ENCODE measurements at regions not wholly inside any gene's neighbourhood (a gene's known extent, or its start where the extent isn't known, plus 50 kb on each side); places are given as distances from the start of the nearest gene placed in this dataset.

DNA sequence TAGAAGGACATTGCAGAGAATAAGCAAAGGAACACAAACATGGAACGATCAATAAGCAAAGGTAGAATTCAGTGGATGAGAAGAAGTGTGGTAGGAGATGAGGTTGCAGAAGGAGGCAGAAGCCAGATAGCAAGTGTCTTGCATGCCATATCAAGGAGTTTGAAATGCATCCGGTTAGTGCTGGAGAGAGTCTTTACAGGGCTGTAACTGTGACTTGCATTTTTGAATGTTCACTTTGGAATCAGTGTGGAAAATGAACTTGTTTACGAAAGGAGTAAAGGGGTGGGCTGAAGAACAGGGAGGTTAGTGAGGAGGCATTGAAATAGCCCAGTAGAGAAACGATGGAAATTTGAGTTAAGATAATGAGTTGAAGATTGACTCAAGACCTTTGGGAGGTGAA is 90.7 kb upstream of the MBNL2 start:
- H3K27me3 ChIP-seq = no peaks in the 10 kb centered on the region
- no peak overlapping the region for H2AFZ ChIP-seq
- H3K27ac ChIP-seq = no peak overlapping the region
- H3K9me2 ChIP-seq (replicated peaks; ENCODE audit: insufficient read depth) = no peaks in the 10 kb centered on the region
- 83% methylated on average over 4 of the region's 4 CpGs for WGBS (ENCODE audit: low lambda C conversion rate, missing lambda C conversion rate)
- no peak overlapping the region for H3K4me2 ChIP-seq
- TF ChIP-seq, protein P1, sequence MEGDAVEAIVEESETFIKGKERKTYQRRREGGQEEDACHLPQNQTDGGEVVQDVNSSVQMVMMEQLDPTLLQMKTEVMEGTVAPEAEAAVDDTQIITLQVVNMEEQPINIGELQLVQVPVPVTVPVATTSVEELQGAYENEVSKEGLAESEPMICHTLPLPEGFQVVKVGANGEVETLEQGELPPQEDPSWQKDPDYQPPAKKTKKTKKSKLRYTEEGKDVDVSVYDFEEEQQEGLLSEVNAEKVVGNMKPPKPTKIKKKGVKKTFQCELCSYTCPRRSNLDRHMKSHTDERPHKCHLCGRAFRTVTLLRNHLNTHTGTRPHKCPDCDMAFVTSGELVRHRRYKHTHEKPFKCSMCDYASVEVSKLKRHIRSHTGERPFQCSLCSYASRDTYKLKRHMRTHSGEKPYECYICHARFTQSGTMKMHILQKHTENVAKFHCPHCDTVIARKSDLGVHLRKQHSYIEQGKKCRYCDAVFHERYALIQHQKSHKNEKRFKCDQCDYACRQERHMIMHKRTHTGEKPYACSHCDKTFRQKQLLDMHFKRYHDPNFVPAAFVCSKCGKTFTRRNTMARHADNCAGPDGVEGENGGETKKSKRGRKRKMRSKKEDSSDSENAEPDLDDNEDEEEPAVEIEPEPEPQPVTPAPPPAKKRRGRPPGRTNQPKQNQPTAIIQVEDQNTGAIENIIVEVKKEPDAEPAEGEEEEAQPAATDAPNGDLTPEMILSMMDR (IDR thresholded peaks at IDR 0.05; ENCODE audit: poor library complexity) = no peak
- TF ChIP-seq EZH2phosphoT487 (IDR thresholded peaks at IDR 0.05; ENCODE audit: low read depth, severe bottlenecking, unreplicated experiment) (no peak), EZH2 (IDR thresholded peaks at IDR 0.05; ENCODE audit: borderline replicate concordance) (no peak)
- peaks cover 1% of the 10 kb centered on the region for H3K4me1 ChIP-seq (ENCODE audit: insufficient read depth)
- DNase-seq (ENCODE audit: low spot score) = no peak
- H3K36me3 ChIP-seq (replicated peaks; ENCODE audit: insufficient read depth, low read depth) = no peaks in the 10 kb centered on the region
- H3K9me3 ChIP-seq (ENCODE audit: low read depth) = no peaks in the 10 kb centered on the region
- no peaks in the 10 kb centered on the region for H4K20me1 ChIP-seq (ENCODE audit: insufficient read depth, poor library complexity, severe bottlenecking)
- no peak overlapping the region for H3K4me3 ChIP-seq
- no peaks in the 10 kb centered on the region for H3K79me2 ChIP-seq

DNA sequence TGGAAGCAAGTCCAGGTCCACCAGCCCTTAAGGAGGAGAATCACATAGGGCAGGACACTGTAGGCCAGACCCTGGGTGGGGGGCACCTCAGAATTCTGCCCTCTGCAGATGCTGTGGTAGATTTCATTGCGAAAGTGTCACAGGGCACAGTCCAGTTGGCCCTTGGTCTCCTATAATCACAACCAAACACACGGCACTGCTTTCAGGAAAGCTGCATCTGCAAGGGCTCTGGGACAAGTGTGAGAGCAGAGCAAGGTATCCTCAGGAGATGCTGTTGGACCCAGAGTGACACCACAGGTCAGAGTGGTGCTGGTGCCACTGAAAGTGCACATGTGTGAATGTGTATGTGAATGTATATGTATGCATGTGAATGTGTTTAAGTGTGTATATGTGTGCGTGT is 88.6 kb upstream of the MBNL2 start:
- H3K4me2 ChIP-seq = no peak overlapping the region
- H3K36me3 ChIP-seq (replicated peaks; ENCODE audit: insufficient read depth, low read depth) = no peaks in the 10 kb centered on the region
- H3K4me1 ChIP-seq (ENCODE audit: insufficient read depth) = no peaks in the 10 kb centered on the region
- no peaks in the 10 kb centered on the region for H3K9me2 ChIP-seq (replicated peaks; ENCODE audit: insufficient read depth)
- H2AFZ ChIP-seq = no peak overlapping the region
- H4K20me1 ChIP-seq (ENCODE audit: insufficient read depth, poor library complexity, severe bottlenecking) = no peaks in the 10 kb centered on the region
- H3K4me3 ChIP-seq = no peak overlapping the region
- no peaks in the 10 kb centered on the region for H3K9me3 ChIP-seq (ENCODE audit: low read depth)
- TF ChIP-seq, protein P1 (IDR thresholded peaks at IDR 0.05; ENCODE audit: poor library complexity) = no peak
- no peak for TF ChIP-seq EZH2 (IDR thresholded peaks at IDR 0.05; ENCODE audit: borderline replicate concordance)
- no peak for TF ChIP-seq EZH2phosphoT487 (IDR thresholded peaks at IDR 0.05; ENCODE audit: low read depth, severe bottlenecking, unreplicated experiment)
- DNase-seq (ENCODE audit: low spot score) = no peak
- H3K27ac ChIP-seq = no peak overlapping the region
- no peaks in the 10 kb centered on the region for H3K27me3 ChIP-seq
- WGBS (ENCODE audit: low lambda C conversion rate, missing lambda C conversion rate) = 93% methylated on average over 3 of the region's 3 CpGs
- no peaks in the 10 kb centered on the region for H3K79me2 ChIP-seq

DNA sequence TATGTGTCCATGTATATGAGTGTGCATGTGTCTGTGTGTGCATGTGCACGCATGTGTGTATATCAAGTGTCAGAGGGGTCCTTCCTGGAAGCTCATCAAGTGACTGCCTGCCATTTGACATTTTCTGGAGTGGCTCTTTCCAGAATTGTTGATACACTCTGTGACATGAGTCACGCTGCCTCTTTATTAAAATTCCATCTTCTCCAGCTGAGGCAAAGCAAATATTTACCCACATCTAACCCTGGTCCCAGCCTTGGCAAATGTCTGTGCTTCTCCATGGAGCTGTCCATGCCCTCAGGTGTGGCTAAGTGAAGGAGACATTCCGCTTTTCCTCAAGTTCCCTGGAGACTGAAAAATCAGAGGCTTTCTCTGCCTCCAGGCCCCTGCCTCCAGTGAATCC is 88.2 kb upstream of the MBNL2 start:
- no peak overlapping the region for H3K4me2 ChIP-seq
- no peaks in the 10 kb centered on the region for H3K36me3 ChIP-seq (replicated peaks; ENCODE audit: insufficient read depth, low read depth)
- no peaks in the 10 kb centered on the region for H3K9me3 ChIP-seq (ENCODE audit: low read depth)
- no peaks in the 10 kb centered on the region for H3K27me3 ChIP-seq
- WGBS (ENCODE audit: low lambda C conversion rate, missing lambda C conversion rate) = 90% methylated on average over 3 of the region's 3 CpGs
- no peak overlapping the region for H2AFZ ChIP-seq
- no peak for DNase-seq (ENCODE audit: low spot score)
- no peak overlapping the region for H3K4me3 ChIP-seq
- no peak for TF ChIP-seq EZH2phosphoT487 (IDR thresholded peaks at IDR 0.05; ENCODE audit: low read depth, severe bottlenecking, unreplicated experiment)
- no peaks in the 10 kb centered on the region for H3K79me2 ChIP-seq
- no peak overlapping the region for H3K27ac ChIP-seq
- H3K4me1 ChIP-seq (ENCODE audit: insufficient read depth) = no peaks in the 10 kb centered on the region
- no peaks in the 10 kb centered on the region for H4K20me1 ChIP-seq (ENCODE audit: insufficient read depth, poor library complexity, severe bottlenecking)
- H3K9me2 ChIP-seq (replicated peaks; ENCODE audit: insufficient read depth) = no peaks in the 10 kb centered on the region

DNA sequence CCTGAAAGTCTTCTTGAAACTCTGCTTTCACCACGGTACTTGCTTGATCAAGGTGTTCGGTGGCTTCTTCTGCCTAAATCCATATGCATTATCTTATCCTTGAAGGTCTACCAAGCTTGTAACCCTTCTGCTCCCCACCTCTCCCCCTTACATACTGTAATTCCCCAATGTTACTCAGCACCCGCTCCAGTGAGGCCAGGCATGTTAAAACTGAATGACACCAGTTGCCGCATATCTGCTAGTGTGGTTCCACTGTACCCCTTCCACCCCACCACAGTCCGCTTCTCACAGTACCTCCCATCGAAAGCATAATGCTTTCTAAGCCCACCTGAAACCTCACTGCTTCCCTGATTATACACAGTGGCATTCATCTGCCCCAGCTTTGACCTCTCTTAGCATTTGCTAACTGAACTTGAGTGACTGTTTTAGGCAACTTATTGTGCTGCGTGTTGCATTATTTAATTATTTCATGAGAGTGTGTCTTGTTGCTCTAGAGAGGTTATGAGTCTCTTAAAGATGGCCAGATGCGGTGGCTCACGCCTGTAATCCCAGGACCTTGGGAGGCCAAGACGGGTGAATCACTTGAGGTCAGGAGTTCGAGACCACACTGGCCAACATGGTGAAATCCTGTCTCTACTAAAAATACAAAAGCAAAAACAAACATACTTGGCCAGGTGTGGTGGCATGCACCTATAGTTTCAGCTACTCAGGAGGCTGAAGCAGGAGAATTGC is 87.6 kb upstream of the MBNL2 start:
- no peaks in the 10 kb centered on the region for H3K27me3 ChIP-seq
- 91% methylated on average over 11 of the region's 11 CpGs for WGBS (ENCODE audit: low lambda C conversion rate, missing lambda C conversion rate)
- H3K9me2 ChIP-seq (replicated peaks; ENCODE audit: insufficient read depth) = no peaks in the 10 kb centered on the region
- no peaks in the 10 kb centered on the region for H3K9me3 ChIP-seq (ENCODE audit: low read depth)
- H3K4me3 ChIP-seq = no peak overlapping the region
- no peaks in the 10 kb centered on the region for H3K79me2 ChIP-seq
- DNase-seq (ENCODE audit: low spot score) = no peak
- H4K20me1 ChIP-seq (ENCODE audit: insufficient read depth, poor library complexity, severe bottlenecking) = no peaks in the 10 kb centered on the region
- TF ChIP-seq EZH2phosphoT487 (IDR thresholded peaks at IDR 0.05; ENCODE audit: low read depth, severe bottlenecking, unreplicated experiment) (no peak), EZH2 (IDR thresholded peaks at IDR 0.05; ENCODE audit: borderline replicate concordance) (no peak)
- TF ChIP-seq, protein P1 (IDR thresholded peaks at IDR 0.05; ENCODE audit: poor library complexity) = no peak
- H3K4me1 ChIP-seq (ENCODE audit: insufficient read depth) = no peaks in the 10 kb centered on the region
- H2AFZ ChIP-seq = no peak overlapping the region
- no peaks in the 10 kb centered on the region for H3K36me3 ChIP-seq (replicated peaks; ENCODE audit: insufficient read depth, low read depth)
- no peak overlapping the region for H3K4me2 ChIP-seq
- H3K27ac ChIP-seq = no peak overlapping the region

Data from hepatocyte (in vitro differentiated cells).